NCI-H82 (cell line): ENCODE measurements at regions not wholly inside any gene's neighbourhood (a gene's known extent, or its start where the extent isn't known, plus 50 kb on each side); places are given as distances from the start of the nearest gene placed in this dataset.

Experiments
- DNase-seq: peaks from one replicate; lab custom pipeline; 2025; lab: John Stamatoyannopoulos, UW

- peak; percentile 76 for DNase-seq
Measured at GRCh38 chr20:40160097-40160550, 528.9 kb downstream of the MAFB start.

- no peak for DNase-seq
Measured at GRCh38 chr20:40159276-40159675, 529.8 kb downstream of the MAFB start.

- DNase-seq = peak; percentile 71
Measured at GRCh38 chr20:40156600-40157317, 532.3 kb downstream of the MAFB start.

GRCh38 chr20:40154514-40154913, 534.5 kb downstream of the MAFB start:
- no peak for DNase-seq

- DNase-seq = no peak
Measured at GRCh38 chr20:40148886-40149285, 540.1 kb downstream of the MAFB start.

GRCh38 chr20:40146071-40146470, 543.0 kb downstream of the MAFB start:
- no peak for DNase-seq

- DNase-seq = no peak
Measured at GRCh38 chr20:40144581-40144980, 544.5 kb downstream of the MAFB start.

- DNase-seq = peak; percentile 7
Measured at GRCh38 chr20:40134176-40134575, 554.9 kb downstream of the MAFB start.

- DNase-seq = no peak
Measured at GRCh38 chr20:40120827-40121226, 568.2 kb downstream of the MAFB start.

- DNase-seq = peak; percentile 61
Measured at GRCh38 chr20:40111282-40111681, 577.8 kb downstream of the MAFB start.

GRCh38 chr20:40110311-40110831, 578.7 kb downstream of the MAFB start:
- DNase-seq = peak; percentile 76

GRCh38 chr20:40109136-40109535, 579.9 kb downstream of the MAFB start:
- DNase-seq = peak; percentile 78

- no peak for DNase-seq
Measured at GRCh38 chr20:40108321-40108720, 580.7 kb downstream of the MAFB start.

- DNase-seq = no peak
Measured at GRCh38 chr20:40104959-40105358, 584.1 kb downstream of the MAFB start.

GRCh38 chr20:40103420-40103819, 585.6 kb downstream of the MAFB start:
- DNase-seq = no peak

GRCh38 chr20:40101560-40101959, 587.5 kb downstream of the MAFB start:
- no peak for DNase-seq

GRCh38 chr20:40100261-40100660, 588.8 kb downstream of the MAFB start:
- DNase-seq = no peak

GRCh38 chr20:40090236-40090635, 598.8 kb downstream of the MAFB start:
- no peak for DNase-seq

GRCh38 chr20:40087496-40087895, 601.5 kb downstream of the MAFB start:
- DNase-seq = no peak

GRCh38 chr20:40085513-40085912, 603.5 kb downstream of the MAFB start:
- no peak for DNase-seq

GRCh38 chr20:40082436-40082835, 606.6 kb downstream of the MAFB start:
- no peak for DNase-seq

- DNase-seq = no peak
Measured at GRCh38 chr20:40081653-40082052, 607.4 kb downstream of the MAFB start.

GRCh38 chr20:40080041-40080652, 608.9 kb downstream of the MAFB start:
- DNase-seq = no peak
